Suppressor macrophage (primary cell): ENCODE measurements at regions not wholly inside any gene's neighbourhood (a gene's known extent, or its start where the extent isn't known, plus 50 kb on each side); places are given as distances from the start of the nearest gene placed in this dataset.
"Not testable (repeated sequence)": the region's sequence is repeated elsewhere in the genome, so short reads cannot be mapped to it uniquely, and the experiment has no call there.

Experiments used
- DNase-seq, 4 experiments: peaks; one replicate each; pipeline ENCODE4 v3.0.0-alpha.2; 2020 to 2022

DNA sequence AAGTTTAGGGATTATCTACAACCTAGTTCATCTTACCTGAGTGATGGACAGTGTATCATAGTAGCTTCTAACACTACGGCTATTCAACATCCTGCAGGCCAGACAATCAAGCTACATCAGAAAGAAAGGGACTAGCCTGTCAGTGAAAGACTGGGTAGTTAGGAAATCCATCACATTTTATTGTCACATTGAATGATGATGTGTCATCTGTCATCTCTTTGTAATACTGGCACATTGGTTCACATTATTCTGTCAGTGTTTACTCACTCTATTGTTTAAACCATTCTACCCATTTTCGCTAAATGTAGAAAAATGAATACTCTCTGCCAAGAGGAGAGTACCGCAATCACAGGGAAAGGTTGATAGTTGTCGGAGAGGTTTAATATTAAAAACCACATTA lies 1155.8 kb downstream of the TUSC7 start:
- DNase-seq: no peak

GRCh38 chr3:117868766-117869165 lies 1159.2 kb downstream of the TUSC7 start:
- DNase-seq: no peak

DNA sequence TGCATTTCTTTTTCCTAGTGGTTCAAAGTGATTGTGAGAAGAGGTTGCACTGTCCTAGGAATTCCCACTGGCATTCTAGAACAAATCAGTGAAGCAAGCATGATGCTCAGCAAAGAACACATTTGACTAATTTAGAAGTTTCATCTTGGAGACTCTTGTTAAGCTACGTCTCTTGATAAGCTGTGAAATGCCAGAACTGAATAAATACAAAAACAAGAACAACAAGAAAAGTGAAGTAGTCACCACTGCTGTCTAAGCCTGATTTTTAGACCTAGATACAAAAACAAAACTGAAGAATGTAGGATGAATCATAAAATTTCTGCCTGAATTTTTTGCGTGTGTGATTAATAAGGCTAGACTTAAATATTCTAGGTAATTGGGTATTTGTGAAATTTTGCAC lies 1162.4 kb downstream of the TUSC7 start:
- DNase-seq: no peak

- DNase-seq: not testable (repeated sequence)
Measured at GRCh38 chr3:117872594-117873248, 1161.9 kb downstream of the IGSF11 start.

DNA sequence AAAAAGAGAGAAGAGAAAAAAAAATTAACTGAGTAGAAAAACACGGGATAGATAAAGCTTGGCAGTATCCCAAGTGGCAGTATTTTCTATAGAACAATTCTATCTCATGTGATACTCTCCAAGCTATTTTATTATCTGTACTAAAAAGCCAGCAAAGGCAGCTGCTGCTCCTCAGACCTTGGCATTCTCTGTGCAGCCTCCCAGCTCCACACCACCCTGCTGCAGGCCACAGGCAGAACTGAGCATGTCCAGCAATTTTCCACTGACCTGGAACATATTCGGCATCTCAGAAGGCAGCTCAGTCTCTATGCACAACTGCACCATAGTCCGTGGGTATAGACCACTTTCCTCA lies 1161.4 kb downstream of the IGSF11 start:
- no peak for DNase-seq

DNA sequence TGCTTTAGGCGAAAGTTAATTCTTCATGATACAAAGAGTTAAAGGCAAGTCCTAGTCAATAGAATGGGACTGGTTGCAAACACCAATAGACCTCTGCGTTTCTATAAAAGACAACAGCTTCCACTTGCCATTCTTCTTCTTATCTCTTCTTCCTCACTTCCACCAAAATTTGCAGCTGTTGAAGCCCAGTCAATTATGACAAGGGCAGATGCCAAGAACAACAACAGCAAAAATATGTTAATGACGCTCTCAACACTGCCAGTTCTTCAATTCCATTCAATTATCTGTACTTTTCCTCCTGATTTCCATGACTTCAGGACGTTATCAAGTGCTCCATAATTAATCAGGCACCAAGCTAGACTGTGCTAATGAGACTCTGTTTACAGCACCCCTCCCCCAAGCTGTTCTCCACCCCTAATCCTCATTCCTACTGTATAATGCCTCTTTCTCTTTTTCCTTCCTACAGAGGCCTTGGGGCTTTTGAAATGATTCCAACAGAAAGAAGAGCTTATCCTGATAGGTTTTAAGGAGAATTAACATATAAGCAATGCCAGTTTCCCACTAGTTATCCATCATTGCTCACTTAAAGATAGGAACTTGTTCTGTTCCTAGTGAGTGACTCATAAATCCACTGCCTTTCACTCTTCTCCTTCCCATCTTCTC lies 1160.5 kb downstream of the IGSF11 start:
- no peak for DNase-seq

- no peak for DNase-seq
Measured at GRCh38 chr3:117874904-117875874, 1159.5 kb downstream of the IGSF11 start.

- DNase-seq: no peak
Measured at GRCh38 chr3:117875887-117876286, 1158.8 kb downstream of the IGSF11 start.

DNA sequence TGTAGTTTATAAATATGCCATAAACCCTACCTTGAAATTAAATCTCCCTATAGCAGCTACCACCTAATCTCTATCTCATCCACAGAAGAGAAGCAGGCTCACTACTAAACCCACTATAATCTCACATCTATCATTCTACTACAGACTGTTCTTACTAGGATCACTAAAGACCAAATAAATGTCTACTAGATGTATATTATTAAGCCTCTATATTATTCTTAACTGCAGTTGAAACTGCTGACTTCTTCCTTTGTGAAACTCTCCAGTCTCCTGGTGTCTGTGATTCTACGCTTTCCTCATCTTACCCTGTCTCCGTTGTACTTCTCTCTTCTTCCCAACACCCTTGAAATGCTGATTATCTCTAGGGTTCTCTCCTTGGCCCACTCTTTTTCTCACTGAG lies 1154.0 kb downstream of the IGSF11 start:
- no peak for DNase-seq

DNA sequence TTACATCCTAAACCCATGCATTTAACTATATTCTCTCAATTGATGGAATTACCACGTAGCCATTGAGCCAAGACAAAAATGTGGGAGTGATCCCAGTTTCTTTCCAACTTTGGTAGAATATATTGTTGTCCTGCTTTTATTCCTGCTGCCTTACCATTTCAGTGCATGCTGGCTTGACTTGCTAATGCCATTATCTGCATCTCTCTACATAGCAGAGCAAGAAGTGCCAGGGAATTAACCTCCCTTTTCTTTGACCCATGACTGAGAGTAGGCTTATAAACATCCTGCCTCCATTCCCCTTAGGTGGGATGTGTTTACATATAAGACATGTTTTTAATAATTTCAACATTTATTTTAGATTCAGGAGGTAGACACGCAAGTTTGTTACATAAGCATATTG lies 1153.4 kb downstream of the IGSF11 start:
- DNase-seq: no peak

DNA sequence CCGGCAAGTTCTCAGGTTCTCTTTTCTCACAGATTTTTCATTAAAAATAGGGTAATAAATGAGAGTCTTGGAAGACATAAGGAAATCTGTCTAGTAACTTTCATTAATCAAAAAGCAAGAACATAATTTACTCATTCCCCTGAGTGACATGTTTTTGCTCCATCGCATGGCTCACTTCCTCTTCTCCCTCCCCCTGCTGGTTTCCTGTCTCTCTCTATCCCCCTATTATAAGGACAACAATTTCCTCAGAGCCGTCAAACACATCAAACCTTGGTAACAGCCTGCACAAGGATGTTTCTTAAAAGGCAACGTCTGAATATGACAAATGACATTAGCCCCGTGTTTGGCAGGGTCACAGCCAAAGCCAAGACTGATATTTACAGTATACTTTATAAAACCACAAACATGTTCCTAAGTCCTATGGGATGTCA lies 1149.6 kb downstream of the IGSF11 start:
- DNase-seq: peak in 2 of 4 experiments; percentile 2 to 11

DNA sequence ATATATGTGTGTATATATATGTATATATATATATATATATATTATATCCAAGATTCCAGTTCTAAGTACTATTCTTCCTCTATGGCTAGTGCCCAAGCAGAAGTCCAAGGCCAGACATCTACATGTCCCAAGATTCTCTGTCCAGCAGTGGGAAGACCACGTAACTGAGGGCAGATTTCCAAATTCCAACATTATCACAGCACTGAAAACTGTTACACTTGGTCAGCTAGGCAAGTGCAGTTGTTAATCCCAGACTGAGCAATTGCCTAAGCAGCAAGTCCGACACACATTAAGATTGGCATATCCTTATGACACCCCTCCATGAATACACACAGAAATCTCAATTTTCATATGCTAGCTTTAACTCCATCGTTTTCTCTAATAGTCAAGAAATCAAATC lies 1148.5 kb downstream of the IGSF11 start:
- DNase-seq: no peak

DNA sequence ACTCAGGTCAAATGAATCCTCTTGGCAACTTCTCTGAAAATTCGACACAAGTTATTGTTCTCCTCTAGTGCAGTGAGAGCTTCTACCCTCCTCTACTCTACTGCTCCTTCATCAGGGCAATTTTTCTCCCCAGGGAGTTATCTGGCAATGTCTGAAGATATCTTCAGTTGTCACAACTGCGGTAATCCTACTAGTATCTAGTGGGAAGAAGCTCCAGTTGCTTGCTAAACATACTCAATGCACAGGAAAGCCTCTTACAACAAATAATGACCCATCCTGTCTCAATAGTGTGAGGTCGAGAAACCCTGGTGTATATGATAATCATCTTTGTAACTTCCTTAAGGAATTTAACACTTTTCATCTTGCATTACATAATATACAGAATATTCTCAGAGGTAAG lies 1147.6 kb downstream of the IGSF11 start:
- no peak for DNase-seq

GRCh38 chr3:117887901-117888300 lies 1146.7 kb downstream of the IGSF11 start:
- no peak for DNase-seq

DNA sequence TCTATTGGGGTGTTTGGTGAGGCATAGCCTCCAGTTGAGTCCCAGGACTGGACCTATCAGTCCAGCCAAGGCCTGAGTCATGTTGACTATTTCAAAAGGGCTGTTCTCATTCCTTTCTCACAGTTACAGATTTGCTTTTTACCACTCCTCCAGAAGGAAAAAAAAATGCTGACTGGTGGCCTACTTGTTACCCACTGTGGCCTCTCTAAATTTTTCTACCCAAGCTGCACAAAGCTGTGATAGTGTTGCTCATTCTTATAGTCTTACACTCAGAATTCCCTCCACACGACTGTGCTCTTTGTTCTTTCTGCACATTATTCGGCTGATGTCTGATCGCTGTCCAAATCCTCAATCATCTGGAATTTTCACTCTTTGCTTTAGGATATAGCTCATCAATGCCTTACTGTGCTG lies 1142.2 kb downstream of the IGSF11 start:
- DNase-seq: no peak

- DNase-seq: no peak
Measured at GRCh38 chr3:117893001-117893400, 1141.6 kb downstream of the IGSF11 start.

GRCh38 chr3:117893638-117894037 lies 1141.0 kb downstream of the IGSF11 start:
- no peak for DNase-seq

GRCh38 chr3:117898722-117899522 lies 1135.7 kb downstream of the IGSF11 start:
- peak in 3 of 4 experiments; percentile 2 to 13 (median 4) for DNase-seq

DNA sequence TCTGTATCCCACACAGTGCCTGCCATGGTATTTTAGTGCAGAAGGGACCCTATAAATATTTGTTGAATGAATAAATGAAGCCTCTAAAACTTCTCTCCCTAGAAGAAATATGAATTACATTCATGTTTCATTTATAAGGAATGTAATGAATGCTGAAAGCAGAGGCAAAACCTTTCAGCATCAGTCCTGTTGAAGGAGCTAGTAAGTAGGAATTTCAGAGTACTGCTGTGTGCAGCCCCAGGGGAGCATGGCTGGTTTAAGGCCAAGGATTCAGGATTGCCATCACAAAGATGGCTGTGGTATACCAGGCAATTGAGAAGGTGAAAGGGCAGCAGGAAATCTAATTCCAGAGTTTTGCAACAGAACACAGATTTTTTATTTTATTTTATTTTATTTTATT lies 1131.4 kb downstream of the IGSF11 start:
- no peak for DNase-seq

- DNase-seq: no peak
Measured at GRCh38 chr3:117910820-117911521, 1123.7 kb downstream of the IGSF11 start.

DNA sequence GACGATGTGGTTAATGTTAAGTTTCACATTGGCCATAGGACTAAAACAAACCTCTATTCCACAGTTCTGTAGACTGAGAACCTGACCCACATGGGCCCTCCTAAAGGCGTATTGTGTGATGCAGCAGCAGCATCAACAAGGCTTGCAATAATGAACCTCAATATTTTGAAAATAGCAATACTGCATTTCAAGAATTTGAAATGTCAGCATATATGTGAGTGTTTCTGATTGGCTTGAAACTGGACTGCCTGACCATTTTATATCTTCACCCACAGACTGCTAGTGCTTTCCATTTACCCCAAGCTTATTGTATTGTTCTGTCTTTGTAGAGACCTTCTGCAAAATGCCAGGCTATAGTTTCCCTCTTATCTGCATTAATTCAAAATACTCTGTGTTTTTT lies 1122.3 kb downstream of the IGSF11 start:
- no peak for DNase-seq

DNA sequence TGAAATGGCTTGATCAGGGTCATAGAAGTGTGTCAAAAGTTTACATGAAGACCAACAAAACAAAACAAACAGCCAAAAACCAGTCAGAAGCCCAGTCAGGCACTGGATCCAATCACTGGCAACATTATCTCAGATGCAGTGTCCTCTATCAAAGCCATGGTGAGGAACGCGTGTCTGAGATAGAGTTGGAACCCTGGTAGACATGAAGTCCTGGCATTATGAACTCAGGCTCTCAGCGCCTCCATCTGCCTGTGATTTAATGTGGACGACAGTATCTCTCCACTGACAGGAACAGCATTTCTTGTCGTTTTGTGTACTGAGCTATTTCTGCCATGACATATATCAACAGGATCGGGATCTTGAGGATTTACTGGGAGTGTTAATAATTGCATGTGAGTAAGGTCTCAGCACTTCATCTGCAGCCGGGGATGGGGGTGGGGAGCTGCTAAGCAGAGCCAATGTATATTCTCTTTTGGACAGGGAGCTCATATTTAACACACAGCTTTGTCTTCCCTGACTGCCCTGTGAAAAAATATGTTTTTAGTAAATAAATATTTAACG lies 1120.0 kb downstream of the IGSF11 start:
- no peak for DNase-seq
